Mesendoderm (in vitro differentiated cells): ENCODE measurements at regions not wholly inside any gene's neighbourhood (a gene's known extent, or its start where the extent isn't known, plus 50 kb on each side); places are given as distances from the start of the nearest gene placed in this dataset.

Experiments used
- DNase-seq: peaks from one replicate; pipeline ENCODE4 v3.0.0; 2013
- H2AK5ac ChIP-seq: 2 replicates; pipeline ENCODE4 v1.6.1; 2013; ENCODE audit warnings: low read length, inconsistent platforms
- H2BK120ac ChIP-seq: 2 replicates; pipeline ENCODE4 v1.6.1; 2013; ENCODE audit warnings: low read depth, mild to moderate bottlenecking, low read length, moderate library complexity, mixed read lengths
- H2BK15ac ChIP-seq: replicated peaks from 2 replicates; pipeline ENCODE4 v1.6.1; 2013; ENCODE audit warnings: low read depth, mild to moderate bottlenecking, moderate library complexity
- H2BK5ac ChIP-seq: 2 replicates; pipeline ENCODE4 v1.6.1; 2013; ENCODE audit warnings: low read length, inconsistent platforms
- H3K18ac ChIP-seq: 2 replicates; pipeline ENCODE4 v1.6.1; 2013; ENCODE audit warnings: mild to moderate bottlenecking, low read length, mixed read lengths
- H3K23ac ChIP-seq: one replicate; pipeline ENCODE4 v1.6.1; 2013; ENCODE audit warnings: low read length
- H3K27ac ChIP-seq: 2 replicates; pipeline ENCODE4 v1.5.1; 2013; ENCODE audit warnings: low read depth, mild to moderate bottlenecking, inconsistent platforms, low read length, moderate library complexity
- H3K27me3 ChIP-seq: 2 replicates; pipeline ENCODE4 v1.6.1; 2013; ENCODE audit warnings: low read length, control low read depth, mild to moderate bottlenecking, inconsistent platforms; ENCODE audit not compliant: insufficient read depth, poor library complexity
- H3K36me3 ChIP-seq: 2 replicates; pipeline ENCODE4 v1.6.1; 2013; ENCODE audit warnings: low read length, inconsistent platforms; ENCODE audit not compliant: control insufficient read depth, insufficient read depth
- H3K4ac ChIP-seq: one replicate; pipeline ENCODE4 v1.6.1; 2013; ENCODE audit warnings: low read depth, mild to moderate bottlenecking, low read length, moderate library complexity
- H3K4me1 ChIP-seq: 2 replicates; pipeline ENCODE4 v1.6.1; 2013; ENCODE audit warnings: low read depth, low read length, inconsistent platforms; ENCODE audit not compliant: control insufficient read depth
- H3K4me2 ChIP-seq: 2 replicates; pipeline ENCODE4 v1.6.1; 2013; ENCODE audit warnings: low read length
- H3K4me3 ChIP-seq: 2 replicates; pipeline ENCODE4 v1.5.1; 2013; ENCODE audit warnings: mild to moderate bottlenecking, low read length
- H3K56ac ChIP-seq: one replicate; pipeline ENCODE4 v1.6.1; 2013; ENCODE audit warnings: low read length
- H3K79me1 ChIP-seq: 2 replicates; pipeline ENCODE4 v1.6.1; 2013; ENCODE audit warnings: low read length, inconsistent platforms
- H3K79me2 ChIP-seq: 2 replicates; pipeline ENCODE4 v1.6.1; 2013; ENCODE audit warnings: mild to moderate bottlenecking, low read length; ENCODE audit not compliant: control insufficient read depth, insufficient read depth
- H3K9ac ChIP-seq: 2 replicates; pipeline ENCODE4 v1.6.1; 2013; ENCODE audit warnings: low read length, inconsistent platforms
- H4K5ac ChIP-seq: one replicate; pipeline ENCODE4 v1.6.1; 2013; ENCODE audit warnings: low read length
- H4K8ac ChIP-seq: one replicate; pipeline ENCODE4 v1.6.1; 2013; ENCODE audit warnings: low read depth, mild to moderate bottlenecking, control low read depth, low read length, moderate library complexity
- WGBS: extraction: QIAGEN DNeasy Blood & Tissue Kit; methylation state at CpG from one replicate; pipeline ENCODE4 v1.1.7; 2013; ENCODE audit warnings: low lambda C conversion rate, missing lambda C conversion rate; ENCODE audit not compliant: insufficient coverage; ENCODE audit errors: extremely low coverage; 5-methylcytosine and 5-hydroxymethylcytosine counted together

GRCh38 chr10:84991301-84991700, 662.9 kb downstream of the CCSER2 start:
- H3K4me2 ChIP-seq, result no peak overlapping the region
- no peak overlapping the region for H3K18ac ChIP-seq
- H3K4ac ChIP-seq, result no peak overlapping the region
- H3K4me3 ChIP-seq, result no peak overlapping the region
- H2BK15ac ChIP-seq, result no peak overlapping the region
- no peak overlapping the region for H4K8ac ChIP-seq
- H2BK5ac ChIP-seq, result no peak overlapping the region
- no peak overlapping the region for H2AK5ac ChIP-seq
- no CpG with 5 or more reads among the region's 2 CpGs for WGBS
- no peak overlapping the region for H2BK120ac ChIP-seq
- H3K27me3 ChIP-seq, result no peaks in the 10 kb centered on the region
- no peaks in the 10 kb centered on the region for H3K79me1 ChIP-seq
- no peak overlapping the region for H4K5ac ChIP-seq
- no peak overlapping the region for H3K27ac ChIP-seq
- no peaks in the 10 kb centered on the region for H3K79me2 ChIP-seq
- no peaks in the 10 kb centered on the region for H3K36me3 ChIP-seq
- no peak for DNase-seq
- H3K23ac ChIP-seq, result no peak overlapping the region
- H3K9ac ChIP-seq, result no peak overlapping the region
- H3K4me1 ChIP-seq, result no peaks in the 10 kb centered on the region
- H3K56ac ChIP-seq, result no peak overlapping the region

- H3K27me3 ChIP-seq, result no peaks in the 10 kb centered on the region
- H3K4me3 ChIP-seq, result no peak overlapping the region
- no peak overlapping the region for H2BK120ac ChIP-seq
- no peak overlapping the region for H2BK5ac ChIP-seq
- no peak overlapping the region for H3K18ac ChIP-seq
- H3K4me1 ChIP-seq, result peaks cover 3% of the 10 kb centered on the region
- no peak overlapping the region for H2AK5ac ChIP-seq
- H3K36me3 ChIP-seq, result no peaks in the 10 kb centered on the region
- no peak overlapping the region for H3K9ac ChIP-seq
- H3K79me1 ChIP-seq, result no peaks in the 10 kb centered on the region
- H2BK15ac ChIP-seq, result no peak overlapping the region
- H3K23ac ChIP-seq, result no peak overlapping the region
- no peak overlapping the region for H3K27ac ChIP-seq
- no peak overlapping the region for H3K4me2 ChIP-seq
- no CpG with 5 or more reads among the region's 9 CpGs for WGBS
- no peak for DNase-seq
- H3K56ac ChIP-seq, result no peak overlapping the region
- H3K4ac ChIP-seq, result no peak overlapping the region
- no peaks in the 10 kb centered on the region for H3K79me2 ChIP-seq
- H4K5ac ChIP-seq, result no peak overlapping the region
- no peak overlapping the region for H4K8ac ChIP-seq
Observed at GRCh38 chr10:84993251-84994035, 665.1 kb downstream of the CCSER2 start.

GRCh38 chr10:84994722-84995121, 666.3 kb downstream of the CCSER2 start:
- Histone ChIP-seq H3K18ac (no peak overlapping the region), H3K79me1 (no peaks in the 10 kb centered on the region), H4K5ac (no peak overlapping the region), H3K23ac (no peak overlapping the region), H3K4me2 (no peak overlapping the region), H3K27ac (no peak overlapping the region), H2AK5ac (no peak overlapping the region), H3K56ac (no peak overlapping the region), H2BK15ac (no peak overlapping the region), H3K9ac (no peak overlapping the region), H3K4ac (no peak overlapping the region), H2BK120ac (no peak overlapping the region), H3K36me3 (no peaks in the 10 kb centered on the region), H3K4me3 (no peak overlapping the region), H2BK5ac (no peak overlapping the region), H3K27me3 (no peaks in the 10 kb centered on the region), H3K79me2 (no peaks in the 10 kb centered on the region), H4K8ac (no peak overlapping the region), H3K4me1 (peaks cover 4% of the 10 kb centered on the region)
- DNase-seq, result no peak
- WGBS, result no CpG with 5 or more reads among the region's 1 CpG

- no CpG with 5 or more reads among the region's 3 CpGs for WGBS
- Histone ChIP-seq H3K27ac (no peak overlapping the region), H3K4me3 (no peak overlapping the region), H3K79me1 (no peaks in the 10 kb centered on the region), H4K8ac (no peak overlapping the region), H2BK120ac (no peak overlapping the region), H3K56ac (no peak overlapping the region), H3K9ac (no peak overlapping the region), H3K18ac (no peak overlapping the region), H3K27me3 (no peaks in the 10 kb centered on the region), H3K4me1 (peaks cover 4% of the 10 kb centered on the region), H3K23ac (no peak overlapping the region), H2BK5ac (no peak overlapping the region), H3K36me3 (no peaks in the 10 kb centered on the region), H4K5ac (no peak overlapping the region), H2BK15ac (no peak overlapping the region), H3K4ac (no peak overlapping the region), H2AK5ac (no peak overlapping the region), H3K4me2 (no peak overlapping the region), H3K79me2 (no peaks in the 10 kb centered on the region)
- DNase-seq, result no peak
Observed at GRCh38 chr10:84996580-84996979, 668.2 kb downstream of the CCSER2 start.

- no peak overlapping the region for H3K56ac ChIP-seq
- no peak overlapping the region for H2AK5ac ChIP-seq
- no peak overlapping the region for H3K9ac ChIP-seq
- H3K4ac ChIP-seq, result no peak overlapping the region
- H3K79me1 ChIP-seq, result no peaks in the 10 kb centered on the region
- no peak overlapping the region for H3K18ac ChIP-seq
- H2BK5ac ChIP-seq, result no peak overlapping the region
- DNase-seq, result peak; percentile 59
- H3K4me3 ChIP-seq, result no peak overlapping the region
- H3K27me3 ChIP-seq, result no peaks in the 10 kb centered on the region
- peaks cover 4% of the 10 kb centered on the region for H3K4me1 ChIP-seq
- H3K27ac ChIP-seq, result no peak overlapping the region
- no peaks in the 10 kb centered on the region for H3K79me2 ChIP-seq
- H3K36me3 ChIP-seq, result no peaks in the 10 kb centered on the region
- H3K4me2 ChIP-seq, result no peak overlapping the region
- whole genome bisulfite sequencing, result no CpG with 5 or more reads among the region's 2 CpGs
- H3K23ac ChIP-seq, result no peak overlapping the region
- H4K5ac ChIP-seq, result no peak overlapping the region
- H4K8ac ChIP-seq, result no peak overlapping the region
- no peak overlapping the region for H2BK15ac ChIP-seq
- H2BK120ac ChIP-seq, result no peak overlapping the region
Observed at GRCh38 chr10:84997870-84998269, 669.5 kb downstream of the CCSER2 start.

- Histone ChIP-seq H3K23ac (no peak overlapping the region), H4K5ac (no peak overlapping the region), H2BK15ac (no peak overlapping the region), H3K9ac (no peak overlapping the region), H2BK120ac (no peak overlapping the region), H4K8ac (no peak overlapping the region), H3K4me3 (no peak overlapping the region), H3K56ac (no peak overlapping the region), H3K79me1 (no peaks in the 10 kb centered on the region), H2AK5ac (no peak overlapping the region), H2BK5ac (no peak overlapping the region), H3K27ac (no peak overlapping the region), H3K4me2 (no peak overlapping the region), H3K79me2 (no peaks in the 10 kb centered on the region), H3K18ac (no peak overlapping the region), H3K4ac (no peak overlapping the region), H3K4me1 (peaks cover 4% of the 10 kb centered on the region), H3K27me3 (no peaks in the 10 kb centered on the region), H3K36me3 (no peaks in the 10 kb centered on the region)
- no peak for DNase-seq
- no CpG with 5 or more reads among the region's 4 CpGs for WGBS
Observed at GRCh38 chr10:84999929-85000328, 671.5 kb downstream of the CCSER2 start.
